GM13976 (cell line): ENCODE measurements at regions not wholly inside any gene's neighbourhood (a gene's known extent, or its start where the extent isn't known, plus 50 kb on each side); places are given as distances from the start of the nearest gene placed in this dataset.

ENCODE experiments used
- DNase-seq: peaks from one replicate; pipeline ENCODE4 v3.0.0; 2012; ENCODE audit warnings: low spot score
- CTCF ChIP-seq: IDR thresholded peaks from 2 replicates; pipeline ENCODE4 v1.5.1; 2012; ENCODE audit warnings: borderline replicate concordance, mild to moderate bottlenecking; ENCODE audit not compliant: insufficient read depth; ENCODE audit errors: extremely low read depth, missing control alignments, control extremely low read depth
- in situ Hi-C: fragments of 300-500 bp; cut with MboI; formaldehyde crosslinking; loops from one replicate; pipeline ENCODE4 v1.12.0; 2022; ENCODE audit warnings: low sequenced_read_pairs, mixed read lengths, inconsistent platforms; ENCODE audit not compliant: unreplicated experiment

GRCh38 chr13:22403144-22403543, 732.3 kb downstream of the FGF9 start:
- no peak for DNase-seq

GRCh38 chr13:22405891-22406290, 735.0 kb downstream of the FGF9 start:
- DNase-seq, result no peak
- no peak for TF ChIP-seq CTCF
- in situ Hi-C loops, result no loop called here

More at GRCh38 chr13:22403144-22403543, 732.3 kb downstream of the FGF9 start:
- TF ChIP-seq CTCF, result no peak
- in situ Hi-C loops, result no loop called here

GRCh38 chr13:22412452-22412851, 741.6 kb downstream of the FGF9 start:
- no peak for DNase-seq
- in situ Hi-C loops, result no loop called here

GRCh38 chr13:22422023-22422422, 751.1 kb downstream of the FGF9 start:
- no peak for DNase-seq
- no peak for TF ChIP-seq CTCF
- in situ Hi-C loops, result no loop called here

More at GRCh38 chr13:22412452-22412851, 741.6 kb downstream of the FGF9 start:
- TF ChIP-seq CTCF, result no peak

- in situ Hi-C loops, result no loop called here
- no peak for TF ChIP-seq CTCF
- no peak for DNase-seq
These were observed 751.8 kb downstream of the FGF9 start for GRCh38 chr13:22422712-22423111.

- no peak for DNase-seq
These were observed 752.4 kb downstream of the FGF9 start for GRCh38 chr13:22423261-22423660.

More at GRCh38 chr13:22423261-22423660, 752.4 kb downstream of the FGF9 start:
- in situ Hi-C loops, result no loop called here
- no peak for TF ChIP-seq CTCF
